Activated CD8-positive, alpha-beta memory T cell treated with anti-CD3 and anti-CD28 coated beads for 24 hours (primary cell): ENCODE measurements at regions not wholly inside any gene's neighbourhood (a gene's known extent, or its start where the extent isn't known, plus 50 kb on each side); places are given as distances from the start of the nearest gene placed in this dataset.

ENCODE experiments used
- DNase-seq: peaks from one replicate; pipeline ENCODE4 v3.0.0-alpha.2; 2020

DNA sequence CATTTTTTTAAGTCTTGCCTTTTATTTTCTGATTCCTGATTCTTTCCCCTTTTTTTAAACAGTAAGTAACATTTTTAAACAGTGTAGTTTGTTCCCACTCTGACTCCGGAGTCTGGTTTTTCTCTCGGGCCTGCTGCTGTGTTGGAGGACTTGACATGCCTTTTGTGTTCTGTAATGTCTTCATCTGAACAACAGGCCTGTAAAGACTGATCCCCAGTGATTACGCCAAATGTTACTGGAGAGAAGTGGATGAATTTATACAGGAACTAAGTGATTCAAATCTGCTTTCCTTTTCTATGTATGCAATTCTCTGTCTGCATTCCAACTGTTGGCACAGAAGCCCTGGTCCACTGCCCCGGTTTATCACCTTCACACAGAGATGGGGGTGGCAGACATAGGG is 54.3 kb upstream of the RMDN2 start:
- no peak for DNase-seq

DNA sequence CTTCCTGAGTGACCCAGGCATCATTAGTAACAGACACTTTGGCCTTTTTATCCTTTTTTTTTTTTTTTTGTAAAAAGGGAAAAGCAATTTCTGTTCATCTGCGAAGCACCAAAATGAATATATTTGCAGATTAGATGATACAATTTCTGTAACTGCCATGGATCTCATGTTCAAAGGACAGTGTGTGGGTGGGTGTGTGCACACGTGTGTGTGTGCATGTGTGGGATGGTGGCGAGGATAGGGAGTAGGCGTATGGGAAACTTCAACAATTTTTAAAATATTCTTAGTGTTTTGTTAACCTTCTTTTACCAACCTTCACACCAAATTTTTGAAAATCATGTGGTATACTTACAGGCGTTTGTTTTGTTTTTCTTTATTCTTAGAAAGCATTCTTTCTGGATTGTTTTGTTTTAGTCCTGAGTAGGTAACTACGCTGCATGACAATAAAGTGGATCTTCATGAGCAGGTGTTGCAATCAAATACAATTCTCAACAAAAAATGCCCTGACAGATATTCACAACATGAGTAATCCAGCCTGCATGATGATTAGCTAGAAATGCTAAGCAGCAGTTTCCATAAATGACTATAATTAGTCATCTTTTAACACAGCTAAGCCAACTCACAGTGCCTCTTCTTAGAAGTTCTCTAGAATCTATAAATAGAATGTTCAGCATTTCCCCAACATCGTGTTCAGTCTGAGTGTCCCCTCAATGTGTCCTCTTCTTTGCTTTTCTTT is 53.5 kb upstream of the RMDN2 start:
- no peak for DNase-seq

DNA sequence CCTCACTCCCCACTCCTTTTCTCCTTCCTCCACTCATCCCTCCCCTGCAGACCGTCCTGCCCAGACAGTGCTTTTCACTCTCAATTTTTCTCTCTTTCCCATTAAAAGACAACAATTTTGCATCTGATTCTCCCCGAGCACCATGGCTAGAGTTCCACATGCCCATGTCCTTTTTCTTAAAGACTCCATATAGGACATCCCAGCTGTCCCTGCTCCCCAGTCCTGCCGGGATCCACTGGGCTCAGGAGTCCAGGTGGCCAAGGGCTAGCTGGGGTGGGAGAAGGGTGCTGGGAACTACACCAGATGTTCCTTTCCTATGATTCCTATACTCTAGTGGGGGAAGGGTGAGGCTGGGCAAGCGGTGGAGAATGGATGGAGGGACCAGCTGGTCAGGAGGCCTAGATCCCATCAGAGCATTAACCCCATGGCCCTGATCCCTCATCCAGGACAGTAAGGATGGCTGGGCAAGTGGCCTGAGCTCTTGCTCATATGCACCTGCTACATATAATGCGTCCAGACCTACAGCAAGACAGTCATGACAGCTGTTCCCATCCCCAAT is 52.8 kb upstream of the RMDN2 start:
- DNase-seq = peak; percentile 80

DNA sequence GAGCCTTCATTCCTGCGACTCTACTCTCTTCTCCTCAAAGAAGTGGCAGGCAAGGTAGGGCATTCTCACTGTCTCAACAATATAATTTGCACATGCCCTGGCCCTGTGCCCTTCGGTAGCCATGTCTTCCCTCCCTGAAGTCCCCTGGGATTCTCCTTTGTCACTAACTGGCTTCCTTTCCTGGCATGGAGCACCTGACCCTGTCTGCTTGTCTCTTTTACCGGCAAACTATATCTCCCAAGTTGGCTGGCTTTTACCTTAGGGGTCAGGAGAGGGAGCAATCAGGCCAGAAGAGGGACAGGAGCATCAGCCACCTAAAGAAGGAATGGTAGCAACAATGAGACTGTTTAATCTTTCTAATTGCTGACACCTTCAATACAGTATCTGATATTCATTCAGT is 51.9 kb upstream of the RMDN2 start:
- DNase-seq = no peak

DNA sequence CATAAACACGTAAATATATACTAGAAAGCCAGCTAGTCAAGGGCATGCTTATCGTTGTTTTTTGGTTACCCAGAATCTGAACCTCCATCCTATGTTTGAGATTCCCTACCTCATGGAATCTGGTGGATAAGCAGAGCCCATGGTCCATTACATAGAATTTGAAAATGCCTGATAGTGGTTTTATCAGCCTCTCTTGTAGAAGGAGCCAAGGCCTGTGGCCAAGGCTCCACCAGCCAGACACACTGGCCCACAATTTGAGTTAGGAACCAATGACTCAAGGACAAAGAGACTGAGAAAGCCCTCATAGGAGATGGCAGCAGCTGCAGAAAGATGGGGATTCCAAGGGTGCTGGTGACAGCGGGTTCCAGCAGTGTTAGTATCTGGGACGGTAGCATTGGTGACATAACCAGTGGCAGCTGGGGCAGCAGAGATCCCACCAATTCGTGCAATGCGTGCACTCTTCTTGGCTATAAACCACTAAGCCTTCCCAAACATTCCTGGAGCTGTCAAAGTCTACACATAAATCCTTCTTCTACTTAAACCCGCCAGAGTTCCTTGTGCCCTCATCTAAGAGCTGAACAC is 51.2 kb upstream of the RMDN2 start:
- no peak for DNase-seq

DNA sequence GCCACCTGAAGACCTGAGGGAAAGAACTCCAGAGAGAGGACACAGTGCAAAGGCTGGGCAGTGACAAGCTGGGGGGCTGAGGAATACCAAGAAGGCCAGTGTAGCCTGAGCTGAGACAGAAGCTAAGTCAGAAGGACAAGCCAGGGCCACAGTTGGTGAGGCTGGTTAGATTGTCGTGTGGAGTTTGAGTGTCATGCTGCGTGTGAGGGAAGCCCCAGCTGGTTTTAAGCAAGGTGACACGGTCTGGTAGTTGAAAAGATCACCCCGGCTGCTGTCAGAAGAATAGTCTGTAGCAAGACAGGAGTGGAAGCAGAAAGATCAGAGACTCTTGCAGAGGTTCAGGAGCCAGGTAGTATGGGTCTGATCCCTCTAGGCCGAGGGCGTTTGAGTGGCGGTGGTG is 50.6 kb upstream of the RMDN2 start:
- DNase-seq = no peak
